ENCODE measurements at regions not wholly inside any gene's neighbourhood (a gene's known extent, or its start where the extent isn't known, plus 50 kb on each side); places are given as distances from the start of the nearest gene placed in this dataset.

DNA sequence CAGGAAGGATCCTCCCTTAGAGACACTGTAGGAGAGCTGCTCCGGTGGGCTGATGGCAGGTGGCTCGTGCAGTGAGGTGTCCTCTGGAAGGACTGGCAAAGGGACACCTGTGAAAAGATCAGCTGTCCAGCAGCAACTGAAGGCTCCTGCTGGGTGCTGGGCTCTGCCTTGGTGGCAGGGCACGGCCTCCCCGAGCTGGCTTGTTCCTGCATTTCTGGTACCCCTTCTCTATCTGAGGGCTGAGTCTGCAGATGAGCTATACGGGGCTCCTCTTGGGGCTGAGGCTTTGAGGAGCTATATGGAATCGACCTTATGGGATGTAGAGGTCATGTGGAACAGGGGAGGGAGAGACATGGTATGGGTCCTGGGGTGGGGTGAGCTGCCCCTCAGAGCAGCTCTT lies 875.8 kb downstream of the BRD1 start:
- Histone ChIP-seq H3K9ac (ENCODE audit: low read depth, low read length) (no peak overlapping the region), H2BK5ac (ENCODE audit: low read depth, low read length, poor library complexity, severe bottlenecking) (no peak overlapping the region), H4K20me1 (ENCODE audit: insufficient read depth, low read length) (no peaks in the 10 kb centered on the region), H4K91ac (ENCODE audit: insufficient read depth, low read depth, low read length) (no peak overlapping the region), H3K14ac (replicated peaks; ENCODE audit: low read depth, low read length) (no peak overlapping the region), H3K27ac (ENCODE audit: insufficient read depth, low read length) (no peak overlapping the region), H2BK120ac (ENCODE audit: low read depth, low read length) (no peak overlapping the region), H3K36me3 (ENCODE audit: control insufficient read depth, insufficient read depth, low read length) (no peaks in the 10 kb centered on the region), H2AK9ac (replicated peaks; ENCODE audit: low read depth, low read length, poor library complexity) (no peak overlapping the region), H3K9me3 (ENCODE audit: control insufficient read depth, insufficient read depth, low read length) (peaks cover 52% of the 10 kb centered on the region), H3K27me3 (ENCODE audit: control insufficient read depth, insufficient read depth, low read length) (no peaks in the 10 kb centered on the region), H4K5ac (ENCODE audit: low read depth, low read length) (no peak overlapping the region), H3K4me1 (ENCODE audit: control insufficient read depth, insufficient read depth, low read length) (no peaks in the 10 kb centered on the region), H3K4me3 (ENCODE audit: insufficient read depth, low read depth, low read length) (no peak overlapping the region), H2BK20ac (ENCODE audit: low read depth, low read length) (no peak overlapping the region), H3K18ac (ENCODE audit: low read depth, low read length) (no peak overlapping the region), H3K79me1 (ENCODE audit: low read depth in 1 of 2, low read length in 2 of 2) (no peaks in the 10 kb centered on the region), H3K56ac (ENCODE audit: extremely low read depth, insufficient read depth, low read length) (no peak overlapping the region), H3K9me1 (ENCODE audit: insufficient read depth, low read length) (no peaks in the 10 kb centered on the region), H3K23ac (ENCODE audit: low read depth, low read length) (no peak overlapping the region), H2AFZ (replicated peaks; ENCODE audit: low read length, poor library complexity) (no peak overlapping the region), H2BK15ac (ENCODE audit: low read depth, low read length) (no peak overlapping the region), H3K4me2 (ENCODE audit: low read depth, low read length) (no peak overlapping the region), H2AK5ac (ENCODE audit: low read depth, low read length) (no peak overlapping the region), H4K8ac (ENCODE audit: low read depth in 2 of 2, low read length in 2 of 2) (no peak overlapping the region), H3K4ac (ENCODE audit: low read depth, low read length) (no peak overlapping the region)
- ATAC-seq (ENCODE audit: low read depth) (no peak), DNase-seq (no peak)
- in situ Hi-C loops (cut with MboI; ENCODE audit: low sequenced_read_pairs) = loop anchor here (10.0 kb wide), 1 partner anchor 53 kb away; no protein-coding TSS in a partner anchor
- WGBS, 2 experiments (ENCODE audit: extremely low coverage in 2 of 2, insufficient read length in 1 of 2) = 60% methylated on average over 2 of the region's 6 CpGs; no CpG with 5 or more reads in 1 of the 2 experiments
- dilution Hi-C loops (cut with HindIII; ENCODE audit: low sequenced_read_pairs, unreplicated experiment) = no loop called here
- ChIA-PET POLR2A (ENCODE audit: unreplicated experiment) (no interaction called here), CTCF (no interaction called here)
- BruUV-seq (replicated peaks) = no TSS peak
- intact Hi-C loops (cut with micrococcal nuclease) = no loop called here
- TF ChIP-seq CEBPB (IDR thresholded peaks at IDR 0.05; ENCODE audit: low read depth, low read length) (no peak), RAD21 (IDR thresholded peaks at IDR 0.05; ENCODE audit: low read length) (no peak), CHD1 (IDR thresholded peaks at IDR 0.05; ENCODE audit: low read depth, low read length) (no peak), RCOR1 (IDR thresholded peaks at IDR 0.05; ENCODE audit: insufficient replicate concordance, low read length) (no peak), SMC3 (IDR thresholded peaks at IDR 0.05; ENCODE audit: low read depth, low read length) (no peak), ELK1 (IDR thresholded peaks at IDR 0.05; ENCODE audit: borderline replicate concordance, low read depth, low read length) (no peak), USF2 (IDR thresholded peaks at IDR 0.05; ENCODE audit: low read depth, low read length) (no peak), BHLHE40 (IDR thresholded peaks at IDR 0.05; ENCODE audit: low read depth, low read length) (no peak), CTCF (conservative IDR thresholded peaks at IDR 0.05; ENCODE audit: low read depth, low read length) (no peak), MAFK (IDR thresholded peaks at IDR 0.05; ENCODE audit: low read depth, low read length) (no peak), NFE2L2 (IDR thresholded peaks at IDR 0.05; ENCODE audit: low read depth, low read length) (no peak), RFX5 (IDR thresholded peaks at IDR 0.05; ENCODE audit: low read depth, low read length) (no peak), FOS (IDR thresholded peaks at IDR 0.05; ENCODE audit: low read depth, low read length) (no peak), MXI1 (IDR thresholded peaks at IDR 0.05; ENCODE audit: borderline replicate concordance, low read depth, low read length) (no peak), POLR2A (IDR thresholded peaks at IDR 0.05; ENCODE audit: low read depth, low read length) (no peak), MAZ (IDR thresholded peaks at IDR 0.05; ENCODE audit: borderline replicate concordance, low read depth, low read length) (no peak)

All from IMR-90 (cell line).